Breast epithelium (tissue), 3 donors: ENCODE measurements at regions not wholly inside any gene's neighbourhood (a gene's known extent, or its start where the extent isn't known, plus 50 kb on each side); places are given as distances from the start of the nearest gene placed in this dataset.

ENCODE experiments used
- POLR2A ChIP-seq: fragments of 450-650 bp; IDR thresholded peaks from one replicate; pipeline ENCODE4 v1.6.1; 2016; ENCODE audit warnings: antibody characterized with exemption, mild to moderate bottlenecking, moderate library complexity
- TF ChIP-seq, protein P1 (sequence below), 3 donors: fragments of 450-650 bp; IDR thresholded peaks; one replicate each; pipeline ENCODE4 v1.5.1; 2016 to 2017; ENCODE audit warnings: antibody characterized with exemption in 3 of 3, mild to moderate bottlenecking in 3 of 3, moderate library complexity in 3 of 3

DNA sequence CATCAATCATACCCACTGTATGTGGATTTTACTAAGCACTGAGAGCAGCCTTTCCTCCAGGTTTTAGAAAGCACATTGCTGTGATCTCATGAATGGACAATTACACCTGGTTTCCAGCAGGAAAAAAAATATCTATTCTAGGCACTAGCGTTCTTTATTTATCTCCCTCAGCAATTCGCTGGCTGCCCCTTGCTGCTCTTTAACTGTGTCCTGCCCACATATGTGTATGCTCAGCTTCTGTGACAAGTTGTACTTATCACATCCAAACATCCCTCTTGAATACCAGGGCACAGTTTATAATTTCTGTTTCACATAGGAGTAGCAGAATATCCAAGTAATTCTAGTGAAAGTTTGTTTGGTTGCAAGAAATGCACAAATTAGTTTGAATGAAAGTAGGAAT lies 146.8 kb downstream of the USP46 start:
- TF ChIP-seq, protein P1, sequence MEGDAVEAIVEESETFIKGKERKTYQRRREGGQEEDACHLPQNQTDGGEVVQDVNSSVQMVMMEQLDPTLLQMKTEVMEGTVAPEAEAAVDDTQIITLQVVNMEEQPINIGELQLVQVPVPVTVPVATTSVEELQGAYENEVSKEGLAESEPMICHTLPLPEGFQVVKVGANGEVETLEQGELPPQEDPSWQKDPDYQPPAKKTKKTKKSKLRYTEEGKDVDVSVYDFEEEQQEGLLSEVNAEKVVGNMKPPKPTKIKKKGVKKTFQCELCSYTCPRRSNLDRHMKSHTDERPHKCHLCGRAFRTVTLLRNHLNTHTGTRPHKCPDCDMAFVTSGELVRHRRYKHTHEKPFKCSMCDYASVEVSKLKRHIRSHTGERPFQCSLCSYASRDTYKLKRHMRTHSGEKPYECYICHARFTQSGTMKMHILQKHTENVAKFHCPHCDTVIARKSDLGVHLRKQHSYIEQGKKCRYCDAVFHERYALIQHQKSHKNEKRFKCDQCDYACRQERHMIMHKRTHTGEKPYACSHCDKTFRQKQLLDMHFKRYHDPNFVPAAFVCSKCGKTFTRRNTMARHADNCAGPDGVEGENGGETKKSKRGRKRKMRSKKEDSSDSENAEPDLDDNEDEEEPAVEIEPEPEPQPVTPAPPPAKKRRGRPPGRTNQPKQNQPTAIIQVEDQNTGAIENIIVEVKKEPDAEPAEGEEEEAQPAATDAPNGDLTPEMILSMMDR (IDR thresholded peaks at IDR 0.05), result no peak
- TF ChIP-seq POLR2A, result no peak
